ENCODE measurements at regions not wholly inside any gene's neighbourhood (a gene's known extent, or its start where the extent isn't known, plus 50 kb on each side); places are given as distances from the start of the nearest gene placed in this dataset.

DNA sequence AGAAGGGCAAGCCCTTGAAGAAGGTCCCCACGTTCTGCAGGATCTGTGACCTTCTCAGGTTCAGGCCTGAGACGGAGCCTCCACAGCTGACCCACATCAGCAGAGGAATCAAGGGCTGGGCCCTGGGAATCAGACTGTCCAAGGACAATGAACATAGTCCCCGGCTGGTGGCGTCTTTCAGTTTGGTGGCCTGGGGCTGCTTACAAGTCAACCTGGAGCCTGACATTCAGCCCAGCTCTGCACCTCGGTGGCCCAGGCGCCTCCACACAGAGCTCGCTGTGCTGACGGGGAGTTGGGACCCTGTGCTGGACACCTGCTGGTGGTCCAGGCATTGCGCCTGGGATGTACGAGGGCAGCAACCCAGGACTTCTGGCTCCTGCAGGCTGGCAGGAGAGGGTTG lies 523.5 kb downstream of the TBC1D22A start:
- H3K27me3 ChIP-seq (ENCODE audit: low read length), result no peaks in the 10 kb centered on the region
- H2AFZ ChIP-seq (ENCODE audit: low read depth, low read length, severe bottlenecking), result no peak overlapping the region

DNA sequence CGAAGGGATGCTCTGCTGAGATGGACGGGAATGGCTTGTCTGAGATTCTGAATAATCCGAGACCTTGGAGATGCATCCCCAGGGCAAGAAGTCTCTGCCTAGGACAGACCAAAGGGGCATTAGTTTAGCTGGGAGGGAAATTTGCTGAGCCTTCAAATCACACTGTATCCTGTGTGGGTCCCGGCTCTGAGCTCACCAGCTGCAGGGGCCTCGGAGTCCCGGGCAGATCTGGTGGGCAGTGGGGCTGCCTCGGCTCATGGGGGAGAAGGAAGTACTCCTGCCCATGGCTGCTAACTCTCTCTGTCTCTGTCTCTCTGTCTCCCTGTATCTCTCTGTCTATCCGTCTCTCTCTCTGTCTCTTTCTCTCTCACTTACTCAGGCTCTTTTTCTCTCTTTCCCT lies 522.4 kb downstream of the TBC1D22A start:
- Histone ChIP-seq H3K27me3 (ENCODE audit: low read length) (no peaks in the 10 kb centered on the region), H3K9ac (ENCODE audit: low read length) (no peak overlapping the region), H3F3A (ENCODE audit: insufficient read depth) (no peaks in the 10 kb centered on the region), H3K9me3 (ENCODE audit: insufficient read depth, low read length) (no peaks in the 10 kb centered on the region), H3K4me2 (ENCODE audit: low read depth, low read length, poor library complexity, severe bottlenecking) (no peak overlapping the region), H3K9me2 (replicated peaks; ENCODE audit: insufficient read depth, low read length) (no peaks in the 10 kb centered on the region), H4K20me1 (ENCODE audit: low read depth, low read length) (no peaks in the 10 kb centered on the region), H3K36me3 (ENCODE audit: low read length) (no peaks in the 10 kb centered on the region), H3K4me3 (ENCODE audit: insufficient read depth, low read length, poor library complexity, severe bottlenecking) (no peak overlapping the region), H3K79me2 (ENCODE audit: insufficient read depth, low read length) (no peaks in the 10 kb centered on the region), H3K27ac (ENCODE audit: low read depth, low read length) (no peak overlapping the region), H2AFZ (ENCODE audit: low read depth, low read length, severe bottlenecking) (no peak overlapping the region)
- no peak for TF ChIP-seq EZH2phosphoT487 (conservative IDR thresholded peaks at IDR 0.05; ENCODE audit: low read length)
- TF ChIP-seq, protein P1, sequence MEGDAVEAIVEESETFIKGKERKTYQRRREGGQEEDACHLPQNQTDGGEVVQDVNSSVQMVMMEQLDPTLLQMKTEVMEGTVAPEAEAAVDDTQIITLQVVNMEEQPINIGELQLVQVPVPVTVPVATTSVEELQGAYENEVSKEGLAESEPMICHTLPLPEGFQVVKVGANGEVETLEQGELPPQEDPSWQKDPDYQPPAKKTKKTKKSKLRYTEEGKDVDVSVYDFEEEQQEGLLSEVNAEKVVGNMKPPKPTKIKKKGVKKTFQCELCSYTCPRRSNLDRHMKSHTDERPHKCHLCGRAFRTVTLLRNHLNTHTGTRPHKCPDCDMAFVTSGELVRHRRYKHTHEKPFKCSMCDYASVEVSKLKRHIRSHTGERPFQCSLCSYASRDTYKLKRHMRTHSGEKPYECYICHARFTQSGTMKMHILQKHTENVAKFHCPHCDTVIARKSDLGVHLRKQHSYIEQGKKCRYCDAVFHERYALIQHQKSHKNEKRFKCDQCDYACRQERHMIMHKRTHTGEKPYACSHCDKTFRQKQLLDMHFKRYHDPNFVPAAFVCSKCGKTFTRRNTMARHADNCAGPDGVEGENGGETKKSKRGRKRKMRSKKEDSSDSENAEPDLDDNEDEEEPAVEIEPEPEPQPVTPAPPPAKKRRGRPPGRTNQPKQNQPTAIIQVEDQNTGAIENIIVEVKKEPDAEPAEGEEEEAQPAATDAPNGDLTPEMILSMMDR (IDR thresholded peaks at IDR 0.05; ENCODE audit: insufficient read depth, low read length, poor library complexity, severe bottlenecking), result no peak

More for the DNA sequence above, 523.5 kb downstream of the TBC1D22A start:
- H3K9me3 ChIP-seq (ENCODE audit: insufficient read depth, low read length), result no peaks in the 10 kb centered on the region
- H3K4me3 ChIP-seq (ENCODE audit: insufficient read depth, low read length, poor library complexity, severe bottlenecking), result no peak overlapping the region
- no peak overlapping the region for H3K4me2 ChIP-seq (ENCODE audit: low read depth, low read length, poor library complexity, severe bottlenecking)
- H4K20me1 ChIP-seq (ENCODE audit: low read depth, low read length), result no peaks in the 10 kb centered on the region
- H3K27ac ChIP-seq (ENCODE audit: low read depth, low read length), result no peak overlapping the region
- H3K9ac ChIP-seq (ENCODE audit: low read length), result no peak overlapping the region
- H3K79me2 ChIP-seq (ENCODE audit: insufficient read depth, low read length), result no peaks in the 10 kb centered on the region
- TF ChIP-seq EZH2phosphoT487 (conservative IDR thresholded peaks at IDR 0.05; ENCODE audit: low read length), result no peak
- TF ChIP-seq, protein P1 (IDR thresholded peaks at IDR 0.05; ENCODE audit: insufficient read depth, low read length, poor library complexity, severe bottlenecking), result no peak
- no peaks in the 10 kb centered on the region for H3F3A ChIP-seq (ENCODE audit: insufficient read depth)
- H3K9me2 ChIP-seq (replicated peaks; ENCODE audit: insufficient read depth, low read length), result no peaks in the 10 kb centered on the region
- no peaks in the 10 kb centered on the region for H3K36me3 ChIP-seq (ENCODE audit: low read length)

DNA sequence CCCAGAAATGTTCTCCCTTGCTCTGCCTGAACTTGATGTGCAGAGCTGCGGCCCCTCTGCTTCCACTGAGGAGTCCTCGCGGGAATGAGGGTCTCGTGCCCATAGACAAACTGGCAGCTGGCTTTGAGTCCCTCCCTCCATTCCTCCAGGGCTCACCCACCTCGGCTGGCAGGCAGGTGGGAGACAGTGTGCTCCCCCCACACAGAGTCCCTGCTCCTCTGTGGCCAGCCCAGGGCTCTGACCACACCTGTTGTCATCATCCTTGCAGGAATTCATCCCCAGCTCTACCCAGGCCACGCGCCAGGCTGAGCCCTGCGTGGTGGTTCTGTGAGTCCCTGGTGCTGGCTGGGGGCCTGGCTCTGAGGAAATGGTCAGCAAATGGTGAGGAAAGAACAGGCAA lies 521.9 kb downstream of the TBC1D22A start:
- no peaks in the 10 kb centered on the region for H3K9me3 ChIP-seq (ENCODE audit: insufficient read depth, low read length)

More for the DNA sequence above, 521.9 kb downstream of the TBC1D22A start:
- H3K36me3 ChIP-seq (ENCODE audit: low read length), result no peaks in the 10 kb centered on the region
- no peak overlapping the region for H3K4me2 ChIP-seq (ENCODE audit: low read depth, low read length, poor library complexity, severe bottlenecking)
- TF ChIP-seq, protein P1 (IDR thresholded peaks at IDR 0.05; ENCODE audit: insufficient read depth, low read length, poor library complexity, severe bottlenecking), result no peak
- TF ChIP-seq EZH2phosphoT487 (conservative IDR thresholded peaks at IDR 0.05; ENCODE audit: low read length), result no peak
- H3K79me2 ChIP-seq (ENCODE audit: insufficient read depth, low read length), result no peaks in the 10 kb centered on the region
- no peak overlapping the region for H3K9ac ChIP-seq (ENCODE audit: low read length)
- no peak overlapping the region for H3K4me3 ChIP-seq (ENCODE audit: insufficient read depth, low read length, poor library complexity, severe bottlenecking)
- no peak overlapping the region for H2AFZ ChIP-seq (ENCODE audit: low read depth, low read length, severe bottlenecking)
- no peaks in the 10 kb centered on the region for H3F3A ChIP-seq (ENCODE audit: insufficient read depth)
- H3K9me2 ChIP-seq (replicated peaks; ENCODE audit: insufficient read depth, low read length), result no peaks in the 10 kb centered on the region
- no peaks in the 10 kb centered on the region for H3K27me3 ChIP-seq (ENCODE audit: low read length)
- no peak overlapping the region for H3K27ac ChIP-seq (ENCODE audit: low read depth, low read length)
- no peaks in the 10 kb centered on the region for H4K20me1 ChIP-seq (ENCODE audit: low read depth, low read length)
